ENCODE measurements at regions not wholly inside any gene's neighbourhood (a gene's known extent, or its start where the extent isn't known, plus 50 kb on each side); places are given as distances from the start of the nearest gene placed in this dataset.

- WGBS: 93% methylated on average over 5 of the region's 5 CpGs
- no peak overlapping the region for H3K18ac ChIP-seq (ENCODE audit: low read depth in 1 of 2, low read length in 2 of 2)
- H2AFZ ChIP-seq (ENCODE audit: low read depth, low read length): no peak overlapping the region
- H4K91ac ChIP-seq (ENCODE audit: low read length): no peak overlapping the region
- no peak overlapping the region for H3K27ac ChIP-seq (ENCODE audit: low read length, poor library complexity, severe bottlenecking)
- no peak overlapping the region for H3K14ac ChIP-seq (ENCODE audit: low read length in 2 of 2)
- no peak overlapping the region for H2BK15ac ChIP-seq (ENCODE audit: low read depth, poor library complexity, severe bottlenecking)
- H3K4me2 ChIP-seq (ENCODE audit: low read length, poor library complexity, severe bottlenecking): no peak overlapping the region
- H3K4me1 ChIP-seq (ENCODE audit: control insufficient read depth, insufficient read depth, low read depth, low read length): no peaks in the 10 kb centered on the region
- no peak overlapping the region for H4K8ac ChIP-seq (ENCODE audit: low read length)
- no peak for DNase-seq
- no peak overlapping the region for H2BK12ac ChIP-seq (ENCODE audit: low read length in 2 of 2)
- H3K36me3 ChIP-seq (ENCODE audit: control insufficient read depth in 1 of 2, insufficient read depth in 2 of 2, low read depth in 1 of 2, low read length in 2 of 2): no peaks in the 10 kb centered on the region
- H3K4me3 ChIP-seq (ENCODE audit: insufficient read depth in 1 of 2, low read depth in 1 of 2, low read length in 2 of 2): no peak overlapping the region
- no peak overlapping the region for H2AK5ac ChIP-seq (ENCODE audit: low read length, severe bottlenecking)
- no peak overlapping the region for H3K4ac ChIP-seq (ENCODE audit: low read depth in 1 of 2, low read length in 2 of 2)
- peaks cover 0 to 2% of the 10 kb centered on the region in 2 experiments for H3K27me3 ChIP-seq (ENCODE audit: control insufficient read depth in 1 of 2, insufficient read depth in 1 of 2, low read length in 2 of 2)
- no peak overlapping the region for H3K23ac ChIP-seq (ENCODE audit: low read length in 2 of 2)
- no peaks in the 10 kb centered on the region for H3K9me3 ChIP-seq (ENCODE audit: control insufficient read depth, low read length)
- no peak overlapping the region for H3K9ac ChIP-seq (ENCODE audit: low read length)
- no peak overlapping the region for H2BK120ac ChIP-seq (ENCODE audit: low read depth, low read length)
- H3K79me1 ChIP-seq (replicated peaks; ENCODE audit: low read length, poor library complexity, severe bottlenecking): no peaks in the 10 kb centered on the region
- H2BK5ac ChIP-seq (ENCODE audit: low read depth, low read length, poor library complexity, severe bottlenecking): no peak overlapping the region
Measured at GRCh38 chr6:167448378-167448777, 123.5 kb downstream of the TTLL2 start.

DNA sequence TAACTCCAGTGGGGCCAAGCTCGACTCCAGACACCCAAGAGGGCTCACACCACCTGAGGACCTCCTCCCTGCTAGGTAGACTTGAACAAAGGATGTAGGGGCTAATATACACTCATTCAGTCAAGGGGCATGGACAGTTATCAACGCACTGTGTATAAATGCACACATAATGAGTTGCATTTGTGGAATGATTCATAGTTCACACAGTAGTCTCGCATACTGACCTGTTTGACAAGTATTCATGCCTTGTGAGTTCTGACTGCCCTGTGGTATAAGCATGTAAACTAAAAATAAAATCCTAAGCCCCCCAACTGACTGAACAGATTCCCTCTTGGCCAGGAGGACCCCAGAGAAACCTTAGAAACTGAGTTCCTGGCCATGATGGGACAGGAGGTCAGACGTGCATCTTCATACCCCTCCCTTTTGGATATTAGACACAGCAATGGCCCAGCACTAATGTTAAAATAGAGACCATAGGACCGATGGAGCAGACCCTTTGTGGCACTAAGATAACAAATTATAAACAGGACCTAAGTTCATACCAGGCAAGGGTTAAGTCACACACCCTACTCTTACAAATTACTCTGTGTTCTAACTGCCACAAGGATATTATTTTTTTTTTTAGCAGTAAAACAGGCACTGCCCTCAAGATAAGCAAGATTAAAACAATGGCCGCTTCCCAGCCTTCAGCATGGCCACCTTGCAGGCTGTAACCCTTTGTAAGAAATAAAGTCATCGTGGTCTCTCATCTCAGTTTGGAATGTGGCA is 124.4 kb downstream of the TTLL2 start:
- DNase-seq: no peak
- Histone ChIP-seq H3K9ac (ENCODE audit: low read length) (no peak overlapping the region), H3K4ac (ENCODE audit: low read depth in 1 of 2, low read length in 2 of 2) (no peak overlapping the region), H3K23ac (ENCODE audit: low read length in 2 of 2) (no peak overlapping the region), H2BK5ac (ENCODE audit: low read depth, low read length, poor library complexity, severe bottlenecking) (no peak overlapping the region), H2BK120ac (ENCODE audit: low read depth, low read length) (no peak overlapping the region), H2BK12ac (ENCODE audit: low read length in 2 of 2) (no peak overlapping the region), H2AFZ (ENCODE audit: low read depth, low read length) (no peak overlapping the region), H3K27me3 (ENCODE audit: control insufficient read depth in 1 of 2, insufficient read depth in 1 of 2, low read length in 2 of 2) (no peaks in the 10 kb centered on the region), H3K4me1 (ENCODE audit: control insufficient read depth, insufficient read depth, low read depth, low read length) (no peaks in the 10 kb centered on the region), H3K9me3 (ENCODE audit: control insufficient read depth, low read length) (no peaks in the 10 kb centered on the region), H3K4me2 (ENCODE audit: low read length, poor library complexity, severe bottlenecking) (no peak overlapping the region), H2AK5ac (ENCODE audit: low read length, severe bottlenecking) (no peak overlapping the region), H3K14ac (ENCODE audit: low read length in 2 of 2) (no peak overlapping the region), H3K27ac (ENCODE audit: low read length, poor library complexity, severe bottlenecking) (no peak overlapping the region), H3K79me1 (replicated peaks; ENCODE audit: low read length, poor library complexity, severe bottlenecking) (no peaks in the 10 kb centered on the region), H4K8ac (ENCODE audit: low read length) (no peak overlapping the region), H3K36me3 (ENCODE audit: control insufficient read depth in 1 of 2, insufficient read depth in 2 of 2, low read depth in 1 of 2, low read length in 2 of 2) (no peaks in the 10 kb centered on the region), H3K18ac (ENCODE audit: low read depth in 1 of 2, low read length in 2 of 2) (no peak overlapping the region), H4K91ac (ENCODE audit: low read length) (no peak overlapping the region), H2BK15ac (ENCODE audit: low read depth, poor library complexity, severe bottlenecking) (no peak overlapping the region), H3K4me3 (ENCODE audit: insufficient read depth in 1 of 2, low read depth in 1 of 2, low read length in 2 of 2) (no peak overlapping the region)
- WGBS: 84% methylated on average over 7 of the region's 7 CpGs

GRCh38 chr6:167450626-167451025 is 125.7 kb downstream of the TTLL2 start:
- Histone ChIP-seq H2AFZ (ENCODE audit: low read depth, low read length) (no peak overlapping the region), H3K27ac (ENCODE audit: low read length, poor library complexity, severe bottlenecking) (no peak overlapping the region), H3K9ac (ENCODE audit: low read length) (no peak overlapping the region), H3K4me1 (ENCODE audit: control insufficient read depth, insufficient read depth, low read depth, low read length) (no peaks in the 10 kb centered on the region), H3K14ac (ENCODE audit: low read length in 2 of 2) (no peak overlapping the region), H3K18ac (ENCODE audit: low read depth in 1 of 2, low read length in 2 of 2) (no peak overlapping the region), H2AK5ac (ENCODE audit: low read length, severe bottlenecking) (no peak overlapping the region), H2BK12ac (ENCODE audit: low read length in 2 of 2) (no peak overlapping the region), H2BK5ac (ENCODE audit: low read depth, low read length, poor library complexity, severe bottlenecking) (no peak overlapping the region), H2BK15ac (ENCODE audit: low read depth, poor library complexity, severe bottlenecking) (no peak overlapping the region), H4K8ac (ENCODE audit: low read length) (no peak overlapping the region), H3K4me3 (ENCODE audit: insufficient read depth in 1 of 2, low read depth in 1 of 2, low read length in 2 of 2) (no peak overlapping the region), H3K4ac (ENCODE audit: low read depth in 1 of 2, low read length in 2 of 2) (no peak overlapping the region), H3K79me1 (replicated peaks; ENCODE audit: low read length, poor library complexity, severe bottlenecking) (no peaks in the 10 kb centered on the region), H3K27me3 (ENCODE audit: control insufficient read depth in 1 of 2, insufficient read depth in 1 of 2, low read length in 2 of 2) (no peaks in the 10 kb centered on the region), H3K9me3 (ENCODE audit: control insufficient read depth, low read length) (peaks cover 5% of the 10 kb centered on the region), H3K23ac (ENCODE audit: low read length in 2 of 2) (no peak overlapping the region), H4K91ac (ENCODE audit: low read length) (no peak overlapping the region), H3K4me2 (ENCODE audit: low read length, poor library complexity, severe bottlenecking) (no peak overlapping the region), H2BK120ac (ENCODE audit: low read depth, low read length) (no peak overlapping the region), H3K36me3 (ENCODE audit: control insufficient read depth in 1 of 2, insufficient read depth in 2 of 2, low read depth in 1 of 2, low read length in 2 of 2) (no peaks in the 10 kb centered on the region)
- no peak for DNase-seq
- 83% methylated on average over 6 of the region's 6 CpGs for WGBS

DNA sequence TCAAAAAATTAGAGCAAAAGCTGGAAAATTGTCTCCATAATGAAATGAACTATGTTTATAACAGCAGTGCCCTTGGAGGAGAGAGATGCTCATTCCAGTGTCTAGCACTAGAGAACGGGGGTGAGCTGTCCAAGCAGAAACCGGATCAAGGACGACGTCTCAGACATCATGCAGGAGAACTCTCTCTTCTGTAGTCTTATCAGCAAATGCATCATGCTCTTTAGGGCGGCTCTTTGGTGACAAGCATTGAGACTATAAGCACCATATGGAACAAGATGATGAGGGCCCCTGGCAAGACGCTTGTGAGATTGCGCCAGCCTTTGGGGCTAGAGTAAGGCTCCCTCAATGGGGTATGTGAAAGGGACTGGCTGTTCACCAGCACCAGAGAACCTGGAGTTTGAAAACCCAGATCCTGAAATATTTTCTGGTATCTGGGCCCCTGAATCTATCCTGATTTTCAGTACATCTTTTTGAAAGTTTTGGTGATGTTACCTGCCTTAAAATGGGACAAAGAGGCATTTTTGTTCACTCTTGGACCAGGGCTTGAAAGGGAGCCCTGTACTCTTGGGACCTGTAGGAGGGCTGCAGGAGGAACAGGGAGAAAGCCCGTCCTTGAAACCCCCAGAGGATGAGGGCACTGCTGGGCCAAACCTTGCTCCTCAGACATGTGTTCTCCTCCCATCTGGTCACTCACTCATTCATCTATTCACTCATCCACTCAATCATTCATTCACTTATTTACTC is 127.6 kb downstream of the TTLL2 start:
- Histone ChIP-seq H3K9ac (ENCODE audit: low read length) (no peak overlapping the region), H2BK12ac (ENCODE audit: low read length in 2 of 2) (no peak overlapping the region), H3K27ac (ENCODE audit: low read length, poor library complexity, severe bottlenecking) (no peak overlapping the region), H3K4me2 (ENCODE audit: low read length, poor library complexity, severe bottlenecking) (no peak overlapping the region), H2BK15ac (ENCODE audit: low read depth, poor library complexity, severe bottlenecking) (no peak overlapping the region), H3K79me1 (replicated peaks; ENCODE audit: low read length, poor library complexity, severe bottlenecking) (no peaks in the 10 kb centered on the region), H3K4me3 (ENCODE audit: insufficient read depth in 1 of 2, low read depth in 1 of 2, low read length in 2 of 2) (no peak overlapping the region), H3K14ac (ENCODE audit: low read length in 2 of 2) (no peak overlapping the region), H3K4me1 (ENCODE audit: control insufficient read depth, insufficient read depth, low read depth, low read length) (no peaks in the 10 kb centered on the region), H2AK5ac (ENCODE audit: low read length, severe bottlenecking) (no peak overlapping the region), H3K27me3 (ENCODE audit: control insufficient read depth in 1 of 2, insufficient read depth in 1 of 2, low read length in 2 of 2) (no peaks in the 10 kb centered on the region), H2AFZ (ENCODE audit: low read depth, low read length) (no peak overlapping the region), H3K18ac (ENCODE audit: low read depth in 1 of 2, low read length in 2 of 2) (no peak overlapping the region), H3K4ac (ENCODE audit: low read depth in 1 of 2, low read length in 2 of 2) (no peak overlapping the region), H3K36me3 (ENCODE audit: control insufficient read depth in 1 of 2, insufficient read depth in 2 of 2, low read depth in 1 of 2, low read length in 2 of 2) (no peaks in the 10 kb centered on the region), H2BK120ac (ENCODE audit: low read depth, low read length) (no peak overlapping the region), H2BK5ac (ENCODE audit: low read depth, low read length, poor library complexity, severe bottlenecking) (no peak overlapping the region), H3K23ac (ENCODE audit: low read length in 2 of 2) (no peak overlapping the region), H3K9me3 (ENCODE audit: control insufficient read depth, low read length) (peaks cover 5% of the 10 kb centered on the region), H4K8ac (ENCODE audit: low read length) (no peak overlapping the region), H4K91ac (ENCODE audit: low read length) (no peak overlapping the region)
- no peak for DNase-seq
- 88% methylated on average over 8 of the region's 8 CpGs for WGBS

Data from mesenchymal stem cell (in vitro differentiated cells and primary cell).